Naive thymus-derived CD8-positive, alpha-beta T cell (primary cell): ENCODE measurements at regions not wholly inside any gene's neighbourhood (a gene's known extent, or its start where the extent isn't known, plus 50 kb on each side); places are given as distances from the start of the nearest gene placed in this dataset.
A peak's percentile ranks its signal among the peaks of the same experiment; 100 is the strongest.

Experiments used
- ATAC-seq, 2 donors: fragments of 150-1000 bp; cut with Tn5 transposase in 1 of 2; sonication (Bioruptor Pico), chemical (Tn5 transposase) in 1 of 2; 1 replicate in 1 of 2; 2 replicates in 1 of 2; pipeline ENCODE4 v1.10.0; 2021; ENCODE audit warnings: mild to moderate bottlenecking in 2 of 2, moderate library complexity in 2 of 2
- POLR2A ChIA-PET: fragments of 350-600 bp; sonication (Branson Sonifier 250); formaldehyde crosslinking; loops from one replicate; lab custom pipeline; 2021; ENCODE audit warnings: antibody characterized with exemption; lab: Charles Lee
- DNase-seq, 10 donors: peaks; one replicate each; pipeline versions ENCODE4 v3.0.0 to v3.0.0-alpha.2; 2020 to 2022
- H3K27ac Mint-ChIP-seq, 10 donors: one replicate each; pipeline ENCODE4 v1.8.0; 2020 to 2022; ENCODE audit warnings: mild to moderate bottlenecking in 10 of 10, mixed read lengths in 10 of 10, moderate library complexity in 4 of 10, inconsistent platforms in 1 of 10
- H3K27me3 Mint-ChIP-seq, 5 donors: one replicate each; pipeline ENCODE4 v1.8.0; 2021 to 2022; ENCODE audit warnings: mixed read lengths in 5 of 5
- H3K36me3 Mint-ChIP-seq, 3 donors: one replicate each; pipeline ENCODE4 v1.8.0; 2020 to 2022; ENCODE audit warnings: mixed read lengths in 3 of 3, mild to moderate bottlenecking in 2 of 3, inconsistent platforms in 1 of 3
- H3K4me1 Mint-ChIP-seq, 4 donors: one replicate each; pipeline ENCODE4 v1.8.0; 2021 to 2022; ENCODE audit warnings: mixed read lengths in 4 of 4
- H3K4me3 Mint-ChIP-seq, 10 donors: one replicate each; pipeline ENCODE4 v1.8.0; 2020 to 2022; ENCODE audit warnings: mild to moderate bottlenecking in 10 of 10, mixed read lengths in 10 of 10, moderate library complexity in 6 of 10, inconsistent platforms in 1 of 10
- H3K9me3 Mint-ChIP-seq, 9 donors: one replicate each; pipeline ENCODE4 v1.8.0; 2020 to 2022; ENCODE audit warnings: mixed read lengths in 9 of 9, mild to moderate bottlenecking in 3 of 9, inconsistent platforms in 1 of 9, moderate library complexity in 1 of 9

- H3K4me1 Mint-ChIP-seq = no peaks in the 10 kb centered on the region
- no peak overlapping the region for H3K4me3 Mint-ChIP-seq
- H3K27ac Mint-ChIP-seq = no peak overlapping the region
- peaks cover 0 to 4% (median 0%) of the 10 kb centered on the region in 3 donors for H3K36me3 Mint-ChIP-seq
- ATAC-seq (no peak), DNase-seq (no peak)
- POLR2A ChIA-PET = no interaction called here
- H3K9me3 Mint-ChIP-seq = peaks cover 0 to 2% (median 0%) of the 10 kb centered on the region in 9 donors
- peaks cover 25 to 55% (median 37%) of the 10 kb centered on the region in 5 donors for H3K27me3 Mint-ChIP-seq
These were observed 146.2 kb upstream of the ZBED5 start for GRCh38 chr11:11004069-11004468.

GRCh38 chr11:11003226-11003625, 145.4 kb upstream of the ZBED5 start:
- POLR2A ChIA-PET = no interaction called here
- Mint-ChIP-seq H3K4me1 (no peaks in the 10 kb centered on the region), H3K36me3 (peaks cover 0 to 4% (median 0%) of the 10 kb centered on the region in 3 donors), H3K4me3 (no peak overlapping the region), H3K27ac (no peak overlapping the region), H3K27me3 (peaks cover 22 to 55% (median 32%) of the 10 kb centered on the region in 5 donors), H3K9me3 (peaks cover 0 to 2% (median 0%) of the 10 kb centered on the region in 9 donors)
- ATAC-seq = no peak
- DNase-seq = no peak

GRCh38 chr11:11000579-11001283, 142.9 kb upstream of the ZBED5 start:
- Mint-ChIP-seq H3K36me3 (peaks cover 0 to 3% (median 0%) of the 10 kb centered on the region in 3 donors), H3K27ac (no peak overlapping the region), H3K4me1 (no peaks in the 10 kb centered on the region), H3K9me3 (peaks cover 0 to 2% (median 0%) of the 10 kb centered on the region in 9 donors), H3K27me3 (peaks cover 14 to 46% (median 26%) of the 10 kb centered on the region in 5 donors), H3K4me3 (no peak overlapping the region)
- ATAC-seq = no peak
- POLR2A ChIA-PET = interaction anchor here (1.0 kb wide), 1 partner anchor 8 kb away, joined by 3 read pairs; no protein-coding TSS in a partner anchor
- no peak for DNase-seq

GRCh38 chr11:10998674-10999073, 140.8 kb upstream of the ZBED5 start:
- ATAC-seq (no peak), DNase-seq (no peak)
- Mint-ChIP-seq H3K27ac (no peak overlapping the region), H3K36me3 (no peaks in the 10 kb centered on the region), H3K4me1 (no peaks in the 10 kb centered on the region), H3K27me3 (peaks cover 10 to 46% (median 25%) of the 10 kb centered on the region in 5 donors), H3K9me3 (peaks cover 0 to 5% (median 0%) of the 10 kb centered on the region in 9 donors), H3K4me3 (no peak overlapping the region)
- POLR2A ChIA-PET = no interaction called here

- ATAC-seq (no peak), DNase-seq (no peak)
- Mint-ChIP-seq H3K27ac (no peak overlapping the region), H3K4me1 (no peaks in the 10 kb centered on the region), H3K36me3 (no peaks in the 10 kb centered on the region), H3K9me3 (peaks cover 0 to 5% (median 0%) of the 10 kb centered on the region in 9 donors), H3K27me3 (peaks cover 6 to 32% (median 19%) of the 10 kb centered on the region in 5 donors), H3K4me3 (no peak overlapping the region)
- POLR2A ChIA-PET = no interaction called here
These were observed 138.8 kb upstream of the ZBED5 start for GRCh38 chr11:10996678-10997077.

GRCh38 chr11:10993640-10994039, 135.8 kb upstream of the ZBED5 start:
- DNase-seq = no peak
- H3K9me3 Mint-ChIP-seq = peaks cover 0 to 5% (median 0%) of the 10 kb centered on the region in 9 donors
- peaks cover 0 to 11% (median under 1%) of the 10 kb centered on the region in 5 donors for H3K27me3 Mint-ChIP-seq
- ATAC-seq = no peak
- no peak overlapping the region for H3K27ac Mint-ChIP-seq
- POLR2A ChIA-PET = no interaction called here
- H3K4me1 Mint-ChIP-seq = no peaks in the 10 kb centered on the region
- no peaks in the 10 kb centered on the region for H3K36me3 Mint-ChIP-seq
- H3K4me3 Mint-ChIP-seq = no peak overlapping the region

DNA sequence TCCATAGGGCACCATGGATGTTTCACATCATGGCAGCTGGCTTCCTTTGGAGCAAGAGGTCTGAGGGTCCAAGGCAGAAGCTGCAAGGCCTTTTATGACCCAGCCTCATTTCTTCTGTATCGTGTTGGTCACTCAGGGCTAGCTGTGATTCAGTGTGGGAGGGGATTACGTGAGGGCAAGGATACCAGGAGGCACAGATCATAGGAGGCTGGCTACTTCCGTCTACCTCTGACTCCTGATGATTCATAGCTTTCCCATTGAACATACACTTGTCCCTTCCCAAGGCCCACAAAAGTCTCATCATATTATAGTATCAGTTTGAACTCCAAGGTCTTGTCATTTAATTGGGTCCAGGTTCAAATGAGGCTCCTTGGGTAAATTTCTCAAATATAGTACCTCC, 135.3 kb upstream of the ZBED5 start:
- H3K4me3 Mint-ChIP-seq = no peak overlapping the region
- ATAC-seq (no peak), DNase-seq (no peak)
- H3K27me3 Mint-ChIP-seq = peaks cover 0 to 9% (median 0%) of the 10 kb centered on the region in 5 donors
- POLR2A ChIA-PET = interaction anchor here (1.1 kb wide), 1 partner anchor 8 kb away, joined by 3 read pairs; no protein-coding TSS in a partner anchor
- H3K36me3 Mint-ChIP-seq = no peaks in the 10 kb centered on the region
- H3K4me1 Mint-ChIP-seq = no peaks in the 10 kb centered on the region
- H3K9me3 Mint-ChIP-seq = peaks cover 0 to 5% (median 0%) of the 10 kb centered on the region in 9 donors
- H3K27ac Mint-ChIP-seq = no peak overlapping the region

- ATAC-seq = no peak
- Mint-ChIP-seq H3K4me3 (no peak overlapping the region), H3K27ac (no peak overlapping the region), H3K4me1 (no peaks in the 10 kb centered on the region), H3K36me3 (no peaks in the 10 kb centered on the region), H3K9me3 (peaks cover 0 to 5% (median 0%) of the 10 kb centered on the region in 9 donors), H3K27me3 (peaks cover 0 to 9% (median 0%) of the 10 kb centered on the region in 5 donors)
- POLR2A ChIA-PET = no interaction called here
- no peak for DNase-seq
These were observed 133.5 kb upstream of the ZBED5 start for GRCh38 chr11:10991393-10991792.

DNA sequence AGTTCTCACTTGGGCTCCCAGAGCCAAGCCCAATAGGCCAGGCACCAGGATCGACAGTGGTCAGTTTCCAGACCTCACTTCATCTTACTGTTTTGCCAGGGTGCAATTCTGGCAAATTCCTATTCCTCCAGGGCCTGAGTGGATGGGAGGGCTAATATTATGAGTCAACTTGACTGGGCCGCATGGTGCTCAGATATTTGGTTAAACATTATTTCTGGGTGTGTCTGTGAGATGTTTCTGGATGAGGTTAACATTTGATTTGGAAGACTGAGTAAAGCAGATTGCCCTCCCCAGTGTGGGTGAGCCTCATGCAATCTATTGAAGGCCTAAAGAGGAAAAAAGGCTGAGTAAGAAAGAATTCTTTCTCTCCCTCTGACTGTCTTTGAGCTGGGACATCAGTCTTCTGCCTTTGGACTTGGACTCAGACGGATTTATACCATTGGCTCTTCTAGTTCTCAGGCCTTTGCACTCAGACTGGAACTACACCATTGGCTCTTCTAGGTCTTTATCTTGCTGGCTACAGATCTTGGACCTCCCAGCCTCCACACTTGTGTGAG, 132.9 kb upstream of the ZBED5 start:
- peaks cover 0 to 9% (median 0%) of the 10 kb centered on the region in 5 donors for H3K27me3 Mint-ChIP-seq
- H3K4me1 Mint-ChIP-seq = peaks cover 0 to 3% (median 0%) of the 10 kb centered on the region in 4 donors
- H3K9me3 Mint-ChIP-seq = peaks cover 0 to 5% (median 0%) of the 10 kb centered on the region in 9 donors
- DNase-seq = no peak
- no peak for ATAC-seq
- no peaks in the 10 kb centered on the region for H3K36me3 Mint-ChIP-seq
- POLR2A ChIA-PET = no interaction called here
- no peak overlapping the region for H3K4me3 Mint-ChIP-seq
- no peak overlapping the region for H3K27ac Mint-ChIP-seq

DNA sequence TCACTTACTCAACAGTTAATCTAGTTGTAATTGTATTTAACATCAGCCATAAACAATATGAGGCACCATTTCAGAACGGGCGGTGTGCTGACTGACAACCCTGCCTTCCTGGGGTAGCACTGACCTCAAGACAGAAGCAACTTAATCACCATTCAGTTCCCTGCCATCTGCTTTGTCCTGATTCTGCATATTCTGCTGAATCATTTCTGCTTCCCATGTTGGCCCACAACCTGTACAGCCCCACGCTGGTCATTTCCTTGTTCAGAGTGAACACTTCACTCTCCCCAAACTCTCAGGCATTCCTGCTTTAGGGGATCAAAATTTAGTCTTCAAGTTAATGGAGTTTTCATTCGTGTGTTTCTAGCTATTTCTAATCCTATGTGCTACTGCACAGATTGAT, 132.3 kb upstream of the ZBED5 start:
- peaks cover 0 to 5% (median 0%) of the 10 kb centered on the region in 9 donors for H3K9me3 Mint-ChIP-seq
- POLR2A ChIA-PET = no interaction called here
- no peak for ATAC-seq
- H3K27ac Mint-ChIP-seq = peak overlapping the region in 1 of 10 donors; percentile 30
- peaks cover 0 to 3% (median 0%) of the 10 kb centered on the region in 4 donors for H3K4me1 Mint-ChIP-seq
- H3K36me3 Mint-ChIP-seq = no peaks in the 10 kb centered on the region
- no peak for DNase-seq
- no peak overlapping the region for H3K4me3 Mint-ChIP-seq
- H3K27me3 Mint-ChIP-seq = peaks cover 0 to 10% (median 0%) of the 10 kb centered on the region in 5 donors

- Mint-ChIP-seq H3K9me3 (peaks cover 0 to 4% (median 0%) of the 10 kb centered on the region in 9 donors), H3K27ac (no peak overlapping the region), H3K4me1 (peaks cover 0 to 14% (median 1%) of the 10 kb centered on the region in 4 donors), H3K36me3 (no peaks in the 10 kb centered on the region), H3K4me3 (no peak overlapping the region), H3K27me3 (peaks cover 0 to 22% (median 4%) of the 10 kb centered on the region in 5 donors)
- POLR2A ChIA-PET = no interaction called here
- DNase-seq (no peak), ATAC-seq (no peak)
These were observed 128.2 kb upstream of the ZBED5 start for GRCh38 chr11:10986006-10986405.

- DNase-seq (no peak), ATAC-seq (no peak)
- Mint-ChIP-seq H3K4me1 (peaks cover 0 to 19% (median 1%) of the 10 kb centered on the region in 4 donors), H3K4me3 (no peak overlapping the region), H3K27me3 (peaks cover 0 to 23% (median 4%) of the 10 kb centered on the region in 5 donors), H3K36me3 (no peaks in the 10 kb centered on the region), H3K27ac (no peak overlapping the region), H3K9me3 (peaks cover 0 to 5% (median 0%) of the 10 kb centered on the region in 9 donors)
- POLR2A ChIA-PET = interaction anchor here (0.6 kb wide), 1 partner anchor 47 kb away, joined by 3 read pairs; no protein-coding TSS in a partner anchor
These were observed 126.9 kb upstream of the ZBED5 start for GRCh38 chr11:10984742-10985141.

DNA sequence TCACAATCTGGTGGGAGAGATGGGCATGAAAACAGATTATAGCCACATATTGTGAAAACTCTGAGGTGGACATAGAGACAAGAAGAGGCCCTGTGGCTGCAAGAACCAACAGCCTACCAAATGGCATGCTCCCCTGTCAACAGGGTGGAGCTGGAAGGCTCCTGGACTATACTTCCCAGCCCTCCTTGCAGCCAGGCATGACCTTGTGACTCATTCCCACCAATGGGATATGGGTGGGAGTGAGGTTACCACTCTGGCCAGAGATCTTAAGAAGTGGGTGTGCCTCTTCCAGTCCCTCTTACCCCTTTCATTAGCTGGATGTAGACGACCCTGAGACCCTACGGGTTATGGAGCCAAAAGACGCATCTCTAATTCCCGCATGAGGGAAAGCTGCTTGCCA, 126.4 kb upstream of the ZBED5 start:
- POLR2A ChIA-PET = interaction anchor here (0.6 kb wide), 1 partner anchor 46 kb away, joined by 3 read pairs; no protein-coding TSS in a partner anchor
- DNase-seq (no peak), ATAC-seq (no peak)
- Mint-ChIP-seq H3K4me3 (no peak overlapping the region), H3K27me3 (peaks cover 0 to 20% (median 4%) of the 10 kb centered on the region in 5 donors), H3K9me3 (peaks cover 0 to 5% (median 0%) of the 10 kb centered on the region in 9 donors), H3K4me1 (peaks cover 0 to 24% (median 1%) of the 10 kb centered on the region in 4 donors), H3K27ac (peak overlapping the region in 1 of 10 donors; percentile 24), H3K36me3 (no peaks in the 10 kb centered on the region)
